ENCODE measurements at regions not wholly inside any gene's neighbourhood (a gene's known extent, or its start where the extent isn't known, plus 50 kb on each side); places are given as distances from the start of the nearest gene placed in this dataset.

- no peak for DNase-seq (ENCODE audit: low read depth, low spot score)
- no CpG with 5 or more reads among the region's 1 CpG for WGBS (ENCODE audit: insufficient coverage, insufficient read length)
- H3K36me3 ChIP-seq (ENCODE audit: control insufficient read depth, insufficient read depth, low read length), result no peaks in the 10 kb centered on the region
- no peaks in the 10 kb centered on the region for H3K27me3 ChIP-seq (ENCODE audit: control insufficient read depth, insufficient read depth, low read length)
- H3K9me3 ChIP-seq (ENCODE audit: control insufficient read depth, insufficient read depth, low read length), result no peaks in the 10 kb centered on the region
- H3K4me1 ChIP-seq (ENCODE audit: control insufficient read depth, insufficient read depth, low read length), result no peaks in the 10 kb centered on the region
- H3K4me3 ChIP-seq (ENCODE audit: low read length), result no peak overlapping the region
- no peak overlapping the region for H3K27ac ChIP-seq (ENCODE audit: low read length)
These were observed 265.8 kb upstream of the CNTN3 start for GRCh38 chr3:74880237-74880636.

GRCh38 chr3:74866357-74867030 lies 252.0 kb upstream of the CNTN3 start:
- H3K27ac ChIP-seq (ENCODE audit: low read length), result no peak overlapping the region
- H3K27me3 ChIP-seq (ENCODE audit: control insufficient read depth, insufficient read depth, low read length), result no peaks in the 10 kb centered on the region
- WGBS (ENCODE audit: insufficient coverage, insufficient read length), result no CpG with 5 or more reads among the region's 1 CpG
- no peaks in the 10 kb centered on the region for H3K4me1 ChIP-seq (ENCODE audit: control insufficient read depth, insufficient read depth, low read length)
- no peaks in the 10 kb centered on the region for H3K9me3 ChIP-seq (ENCODE audit: control insufficient read depth, insufficient read depth, low read length)
- no peak overlapping the region for H3K4me3 ChIP-seq (ENCODE audit: low read length)
- H3K36me3 ChIP-seq (ENCODE audit: control insufficient read depth, insufficient read depth, low read length), result no peaks in the 10 kb centered on the region
- no peak for DNase-seq (ENCODE audit: low read depth, low spot score)

- no peaks in the 10 kb centered on the region for H3K9me3 ChIP-seq (ENCODE audit: control insufficient read depth, insufficient read depth, low read length)
- WGBS (ENCODE audit: insufficient coverage, insufficient read length), result no CpG with 5 or more reads among the region's 3 CpGs
- no peaks in the 10 kb centered on the region for H3K27me3 ChIP-seq (ENCODE audit: control insufficient read depth, insufficient read depth, low read length)
- H3K4me3 ChIP-seq (ENCODE audit: low read length), result no peak overlapping the region
- no peaks in the 10 kb centered on the region for H3K4me1 ChIP-seq (ENCODE audit: control insufficient read depth, insufficient read depth, low read length)
- H3K27ac ChIP-seq (ENCODE audit: low read length), result no peak overlapping the region
- H3K36me3 ChIP-seq (ENCODE audit: control insufficient read depth, insufficient read depth, low read length), result no peaks in the 10 kb centered on the region
- no peak for DNase-seq (ENCODE audit: low read depth, low spot score)
These were observed 248.0 kb upstream of the CNTN3 start for GRCh38 chr3:74862476-74862875.

GRCh38 chr3:74861211-74861610 lies 246.8 kb upstream of the CNTN3 start:
- no peaks in the 10 kb centered on the region for H3K27me3 ChIP-seq (ENCODE audit: control insufficient read depth, insufficient read depth, low read length)
- no peak for DNase-seq (ENCODE audit: low read depth, low spot score)
- H3K4me1 ChIP-seq (ENCODE audit: control insufficient read depth, insufficient read depth, low read length), result no peaks in the 10 kb centered on the region
- H3K4me3 ChIP-seq (ENCODE audit: low read length), result no peak overlapping the region
- H3K9me3 ChIP-seq (ENCODE audit: control insufficient read depth, insufficient read depth, low read length), result no peaks in the 10 kb centered on the region
- H3K36me3 ChIP-seq (ENCODE audit: control insufficient read depth, insufficient read depth, low read length), result no peaks in the 10 kb centered on the region
- no peak overlapping the region for H3K27ac ChIP-seq (ENCODE audit: low read length)
- no CpG with 5 or more reads among the region's 3 CpGs for WGBS (ENCODE audit: insufficient coverage, insufficient read length)

GRCh38 chr3:74858086-74858485 lies 243.6 kb upstream of the CNTN3 start:
- DNase-seq (ENCODE audit: low read depth, low spot score), result no peak
- Histone ChIP-seq H3K36me3 (ENCODE audit: control insufficient read depth, insufficient read depth, low read length) (no peaks in the 10 kb centered on the region), H3K4me3 (ENCODE audit: low read length) (no peak overlapping the region), H3K9me3 (ENCODE audit: control insufficient read depth, insufficient read depth, low read length) (no peaks in the 10 kb centered on the region), H3K4me1 (ENCODE audit: control insufficient read depth, insufficient read depth, low read length) (no peaks in the 10 kb centered on the region), H3K27ac (ENCODE audit: low read length) (no peak overlapping the region), H3K27me3 (ENCODE audit: control insufficient read depth, insufficient read depth, low read length) (no peaks in the 10 kb centered on the region)
- no CpG with 5 or more reads among the region's 2 CpGs for WGBS (ENCODE audit: insufficient coverage, insufficient read length)

GRCh38 chr3:74850381-74850780 lies 235.9 kb upstream of the CNTN3 start:
- no peaks in the 10 kb centered on the region for H3K36me3 ChIP-seq (ENCODE audit: control insufficient read depth, insufficient read depth, low read length)
- no CpG with 5 or more reads among the region's 3 CpGs for WGBS (ENCODE audit: insufficient coverage, insufficient read length)
- no peaks in the 10 kb centered on the region for H3K27me3 ChIP-seq (ENCODE audit: control insufficient read depth, insufficient read depth, low read length)
- no peak overlapping the region for H3K4me3 ChIP-seq (ENCODE audit: low read length)
- DNase-seq (ENCODE audit: low read depth, low spot score), result no peak
- no peaks in the 10 kb centered on the region for H3K4me1 ChIP-seq (ENCODE audit: control insufficient read depth, insufficient read depth, low read length)
- H3K9me3 ChIP-seq (ENCODE audit: control insufficient read depth, insufficient read depth, low read length), result no peaks in the 10 kb centered on the region
- no peak overlapping the region for H3K27ac ChIP-seq (ENCODE audit: low read length)

- no CpG with 5 or more reads among the region's 4 CpGs for WGBS (ENCODE audit: insufficient coverage, insufficient read length)
- Histone ChIP-seq H3K4me1 (ENCODE audit: control insufficient read depth, insufficient read depth, low read length) (no peaks in the 10 kb centered on the region), H3K4me3 (ENCODE audit: low read length) (no peak overlapping the region)
These were observed 232.6 kb upstream of the CNTN3 start for GRCh38 chr3:74847093-74847492.

GRCh38 chr3:74845081-74845480 lies 230.6 kb upstream of the CNTN3 start:
- no CpG with 5 or more reads among the region's 1 CpG for WGBS (ENCODE audit: insufficient coverage, insufficient read length)
- no peaks in the 10 kb centered on the region for H3K4me1 ChIP-seq (ENCODE audit: control insufficient read depth, insufficient read depth, low read length)
- H3K36me3 ChIP-seq (ENCODE audit: control insufficient read depth, insufficient read depth, low read length), result no peaks in the 10 kb centered on the region
- no peak overlapping the region for H3K27ac ChIP-seq (ENCODE audit: low read length)
- H3K4me3 ChIP-seq (ENCODE audit: low read length), result no peak overlapping the region
- no peaks in the 10 kb centered on the region for H3K27me3 ChIP-seq (ENCODE audit: control insufficient read depth, insufficient read depth, low read length)
- no peaks in the 10 kb centered on the region for H3K9me3 ChIP-seq (ENCODE audit: control insufficient read depth, insufficient read depth, low read length)
- no peak for DNase-seq (ENCODE audit: low read depth, low spot score)

More at GRCh38 chr3:74847093-74847492, 232.6 kb upstream of the CNTN3 start:
- Histone ChIP-seq H3K27me3 (ENCODE audit: control insufficient read depth, insufficient read depth, low read length) (no peaks in the 10 kb centered on the region), H3K36me3 (ENCODE audit: control insufficient read depth, insufficient read depth, low read length) (no peaks in the 10 kb centered on the region), H3K27ac (ENCODE audit: low read length) (no peak overlapping the region), H3K9me3 (ENCODE audit: control insufficient read depth, insufficient read depth, low read length) (no peaks in the 10 kb centered on the region)
- no peak for DNase-seq (ENCODE audit: low read depth, low spot score)

- Histone ChIP-seq H3K27me3 (ENCODE audit: control insufficient read depth, insufficient read depth, low read length) (no peaks in the 10 kb centered on the region), H3K9me3 (ENCODE audit: control insufficient read depth, insufficient read depth, low read length) (no peaks in the 10 kb centered on the region), H3K4me3 (ENCODE audit: low read length) (no peak overlapping the region), H3K27ac (ENCODE audit: low read length) (no peak overlapping the region), H3K4me1 (ENCODE audit: control insufficient read depth, insufficient read depth, low read length) (no peaks in the 10 kb centered on the region), H3K36me3 (ENCODE audit: control insufficient read depth, insufficient read depth, low read length) (no peaks in the 10 kb centered on the region)
- DNase-seq (ENCODE audit: low read depth, low spot score), result peak; percentile 1
- WGBS (ENCODE audit: insufficient coverage, insufficient read length), result no CpG with 5 or more reads among the region's 1 CpG
These were observed 230.0 kb upstream of the CNTN3 start for GRCh38 chr3:74844428-74844827.

- H3K36me3 ChIP-seq (ENCODE audit: control insufficient read depth, insufficient read depth, low read length), result no peaks in the 10 kb centered on the region
- no peak for DNase-seq (ENCODE audit: low read depth, low spot score)
- no peaks in the 10 kb centered on the region for H3K4me1 ChIP-seq (ENCODE audit: control insufficient read depth, insufficient read depth, low read length)
- no CpG with 5 or more reads among the region's 2 CpGs for WGBS (ENCODE audit: insufficient coverage, insufficient read length)
- H3K4me3 ChIP-seq (ENCODE audit: low read length), result no peak overlapping the region
- H3K27ac ChIP-seq (ENCODE audit: low read length), result no peak overlapping the region
- H3K27me3 ChIP-seq (ENCODE audit: control insufficient read depth, insufficient read depth, low read length), result no peaks in the 10 kb centered on the region
- H3K9me3 ChIP-seq (ENCODE audit: control insufficient read depth, insufficient read depth, low read length), result no peaks in the 10 kb centered on the region
These were observed 228.2 kb upstream of the CNTN3 start for GRCh38 chr3:74842649-74843048.

- DNase-seq (ENCODE audit: low read depth, low spot score), result no peak
- no peaks in the 10 kb centered on the region for H3K9me3 ChIP-seq (ENCODE audit: control insufficient read depth, insufficient read depth, low read length)
These were observed 227.7 kb upstream of the CNTN3 start for GRCh38 chr3:74842141-74842540.

More at GRCh38 chr3:74842141-74842540, 227.7 kb upstream of the CNTN3 start:
- no CpG with 5 or more reads among the region's 1 CpG for WGBS (ENCODE audit: insufficient coverage, insufficient read length)
- Histone ChIP-seq H3K36me3 (ENCODE audit: control insufficient read depth, insufficient read depth, low read length) (no peaks in the 10 kb centered on the region), H3K27ac (ENCODE audit: low read length) (no peak overlapping the region), H3K4me3 (ENCODE audit: low read length) (no peak overlapping the region), H3K27me3 (ENCODE audit: control insufficient read depth, insufficient read depth, low read length) (no peaks in the 10 kb centered on the region), H3K4me1 (ENCODE audit: control insufficient read depth, insufficient read depth, low read length) (no peaks in the 10 kb centered on the region)

Measured in iPS DF 6.9 (cell line).